Endodermal cell (in vitro differentiated cells): ENCODE measurements at regions not wholly inside any gene's neighbourhood (a gene's known extent, or its start where the extent isn't known, plus 50 kb on each side); places are given as distances from the start of the nearest gene placed in this dataset.

Source experiments
- DNase-seq: peaks from one replicate; pipeline ENCODE4 v3.0.0-alpha.2; 2017
- H3K27ac ChIP-seq: 2 replicates; pipeline ENCODE4 v1.5.1; 2013; ENCODE audit warnings: mild to moderate bottlenecking, low read depth, low read length, moderate library complexity
- H3K27me3 ChIP-seq: 2 replicates; pipeline ENCODE4 v1.6.1; 2013; ENCODE audit warnings: mild to moderate bottlenecking, low read length, moderate library complexity; ENCODE audit not compliant: insufficient read depth, control insufficient read depth, poor library complexity, severe bottlenecking
- H3K36me3 ChIP-seq: 2 replicates; pipeline ENCODE4 v1.7.0; 2013; ENCODE audit warnings: mild to moderate bottlenecking, low read length, moderate library complexity; ENCODE audit not compliant: control insufficient read depth, insufficient read depth
- H3K4me1 ChIP-seq: one replicate; pipeline ENCODE4 v1.7.0; 2013; ENCODE audit warnings: low read length; ENCODE audit not compliant: control insufficient read depth, insufficient read depth
- H3K4me3 ChIP-seq: 2 replicates; pipeline ENCODE4 v1.5.1; 2013; ENCODE audit warnings: mild to moderate bottlenecking, low read length, moderate library complexity
- H3K9ac ChIP-seq: 2 replicates; pipeline ENCODE4 v1.6.1; 2013; ENCODE audit warnings: mild to moderate bottlenecking, low read length, moderate library complexity; ENCODE audit not compliant: poor library complexity, severe bottlenecking; ENCODE audit errors: extremely low read depth
- H3K9me3 ChIP-seq: 2 replicates; pipeline ENCODE4 v1.6.1; 2013; ENCODE audit warnings: mild to moderate bottlenecking, low read length, moderate library complexity; ENCODE audit not compliant: control insufficient read depth
- H3K27ac Mint-ChIP-seq: 2 replicates; pipeline ENCODE4 v1.8.0; 2020; ENCODE audit warnings: mixed read lengths
- H3K27me3 Mint-ChIP-seq: 2 replicates; pipeline ENCODE4 v1.8.0; 2021; ENCODE audit warnings: mild to moderate bottlenecking, mixed read lengths; ENCODE audit not compliant: insufficient read depth
- H3K36me3 Mint-ChIP-seq: 2 replicates; pipeline ENCODE4 v1.8.0; 2020; ENCODE audit warnings: low read depth, mixed read lengths
- H3K4me1 Mint-ChIP-seq: 2 replicates; pipeline ENCODE4 v1.8.0; 2020; ENCODE audit warnings: mixed read lengths
- H3K4me3 Mint-ChIP-seq: 2 replicates; pipeline ENCODE4 v1.8.0; 2020; ENCODE audit warnings: mild to moderate bottlenecking, moderate library complexity, mixed read lengths
- H3K9me3 Mint-ChIP-seq: 2 replicates; pipeline ENCODE4 v1.8.0; 2020; ENCODE audit warnings: mild to moderate bottlenecking, mixed read lengths
- CTCF ChIP-seq: fragments of 200-600 bp; sonication (generic); conservative IDR thresholded peaks from 2 replicates; pipeline ENCODE4 v1.5.0; 2021; ENCODE audit warnings: antibody characterized with exemption, mild to moderate bottlenecking
- whole genome bisulfite sequencing, 2 experiments: methylation state at CpG; one replicate each; pipeline versions ENCODE4 v1.1.5 to v1.1.7; 2013; ENCODE audit warnings: missing lambda C conversion rate in 2 of 2, mixed read lengths in 1 of 2; ENCODE audit not compliant: insufficient coverage in 1 of 2, insufficient read length in 1 of 2; 5-methylcytosine and 5-hydroxymethylcytosine counted together

- H3K36me3 Mint-ChIP-seq: no peaks in the 10 kb centered on the region
- no peaks in the 10 kb centered on the region for H3K4me1 Mint-ChIP-seq
Observed at GRCh38 chr10:111516144-111516543, 439.3 kb downstream of the ADRA2A start.

GRCh38 chr10:111522141-111522540 is 445.3 kb downstream of the ADRA2A start:
- no peak overlapping the region for H3K4me3 ChIP-seq
- Mint-ChIP-seq H3K27ac (no peak overlapping the region), H3K4me1 (no peaks in the 10 kb centered on the region), H3K4me3 (no peak overlapping the region), H3K27me3 (no peaks in the 10 kb centered on the region), H3K9me3 (no peaks in the 10 kb centered on the region), H3K36me3 (no peaks in the 10 kb centered on the region)
- no peak overlapping the region for H3K27ac ChIP-seq
- no peaks in the 10 kb centered on the region for H3K9me3 ChIP-seq
- no peaks in the 10 kb centered on the region for H3K4me1 ChIP-seq
- no peak for DNase-seq
- 91% methylated on average over 1 of the region's 1 CpG; no CpG with 5 or more reads in 1 of the 2 experiments for WGBS, 2 experiments
- no peak overlapping the region for H3K9ac ChIP-seq
- peaks cover 47% of the 10 kb centered on the region for H3K27me3 ChIP-seq
- H3K36me3 ChIP-seq: no peaks in the 10 kb centered on the region
- TF ChIP-seq CTCF: no peak

More at GRCh38 chr10:111516144-111516543, 439.3 kb downstream of the ADRA2A start:
- H3K27me3 Mint-ChIP-seq: peaks cover 10% of the 10 kb centered on the region
- Histone ChIP-seq H3K4me3 (no peak overlapping the region), H3K27ac (no peak overlapping the region), H3K4me1 (no peaks in the 10 kb centered on the region), H3K9ac (no peak overlapping the region), H3K36me3 (no peaks in the 10 kb centered on the region), H3K27me3 (peaks cover 93% of the 10 kb centered on the region), H3K9me3 (no peaks in the 10 kb centered on the region)
- no peak overlapping the region for H3K27ac Mint-ChIP-seq
- no peak overlapping the region for H3K4me3 Mint-ChIP-seq
- H3K9me3 Mint-ChIP-seq: no peaks in the 10 kb centered on the region
- no peak for DNase-seq
- no peak for TF ChIP-seq CTCF

- H3K27me3 Mint-ChIP-seq: no peaks in the 10 kb centered on the region
- Histone ChIP-seq H3K9me3 (no peaks in the 10 kb centered on the region), H3K27me3 (peaks cover 43% of the 10 kb centered on the region), H3K9ac (no peak overlapping the region), H3K36me3 (no peaks in the 10 kb centered on the region), H3K27ac (no peak overlapping the region), H3K4me3 (no peak overlapping the region), H3K4me1 (no peaks in the 10 kb centered on the region)
- no peak for DNase-seq
- no peak overlapping the region for H3K4me3 Mint-ChIP-seq
- no peak overlapping the region for H3K27ac Mint-ChIP-seq
- no peaks in the 10 kb centered on the region for H3K36me3 Mint-ChIP-seq
- 90 to 100% methylated on average over 2 of the region's 2 CpGs for WGBS, 2 experiments
- no peaks in the 10 kb centered on the region for H3K9me3 Mint-ChIP-seq
- no peaks in the 10 kb centered on the region for H3K4me1 Mint-ChIP-seq
- no peak for TF ChIP-seq CTCF
Observed at GRCh38 chr10:111522551-111522950, 445.7 kb downstream of the ADRA2A start.
